ENCODE measurements at regions not wholly inside any gene's neighbourhood (a gene's known extent, or its start where the extent isn't known, plus 50 kb on each side); places are given as distances from the start of the nearest gene placed in this dataset.
"Not testable (repeated sequence)": the region's sequence is repeated elsewhere in the genome, so short reads cannot be mapped to it uniquely, and the experiment has no call there.

DNA sequence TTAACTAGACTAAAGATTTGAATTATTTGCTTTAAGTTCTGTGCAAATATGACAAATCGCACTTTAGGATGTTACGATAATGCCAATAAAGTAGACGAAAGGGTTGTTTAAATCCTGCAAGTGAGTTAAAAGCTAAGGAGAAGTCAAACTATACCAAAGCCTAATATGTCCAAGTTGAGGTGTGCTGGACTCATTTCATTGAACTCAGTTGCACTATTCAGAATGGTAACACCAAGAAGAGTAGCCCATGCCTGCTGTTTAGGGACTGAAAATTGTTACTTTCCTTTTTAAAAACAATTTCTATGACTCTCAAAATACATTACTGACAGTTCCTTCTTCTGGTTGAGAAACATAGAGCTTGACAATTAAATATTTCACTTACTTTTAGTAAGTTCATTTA lies 766.3 kb downstream of the DNAJB9 start:
- no peak for DNase-seq

DNA sequence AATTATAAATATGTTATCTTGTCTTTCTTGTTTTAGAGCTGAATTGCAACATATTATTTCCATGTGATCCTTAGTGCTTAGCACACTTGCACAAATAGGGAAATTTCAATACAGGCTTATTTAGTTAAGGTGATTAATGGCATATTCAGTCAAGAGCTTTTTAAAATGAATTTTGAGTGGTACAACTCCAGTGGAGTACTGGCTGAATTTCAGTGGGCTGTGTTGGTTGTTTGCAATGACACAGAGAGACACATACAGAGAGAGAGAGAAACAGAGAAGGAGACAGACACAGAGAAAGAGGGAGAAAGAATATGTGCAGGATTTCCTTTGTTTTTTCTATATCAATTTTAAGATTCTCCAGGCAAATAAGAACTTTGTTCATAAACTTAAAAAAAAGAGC lies 766.9 kb downstream of the DNAJB9 start:
- DNase-seq: no peak

DNA sequence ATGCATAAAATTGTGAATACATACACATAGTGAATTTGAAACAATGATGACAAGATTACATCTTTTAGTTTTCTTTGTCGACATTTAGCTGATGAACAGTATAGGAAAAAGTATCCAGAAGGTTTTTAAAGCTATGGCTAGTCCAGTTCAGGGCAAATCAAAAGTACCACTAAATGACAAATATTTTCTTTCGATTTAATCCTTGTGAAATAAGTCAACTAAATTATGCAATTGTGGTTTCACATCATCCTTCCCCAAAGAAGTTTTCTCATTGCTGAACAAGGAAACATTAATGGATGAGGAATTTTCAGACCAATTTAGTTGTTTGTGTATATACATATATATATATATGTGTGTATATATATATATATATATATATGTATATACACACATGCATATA lies 774.0 kb downstream of the DNAJB9 start:
- DNase-seq: no peak

DNA sequence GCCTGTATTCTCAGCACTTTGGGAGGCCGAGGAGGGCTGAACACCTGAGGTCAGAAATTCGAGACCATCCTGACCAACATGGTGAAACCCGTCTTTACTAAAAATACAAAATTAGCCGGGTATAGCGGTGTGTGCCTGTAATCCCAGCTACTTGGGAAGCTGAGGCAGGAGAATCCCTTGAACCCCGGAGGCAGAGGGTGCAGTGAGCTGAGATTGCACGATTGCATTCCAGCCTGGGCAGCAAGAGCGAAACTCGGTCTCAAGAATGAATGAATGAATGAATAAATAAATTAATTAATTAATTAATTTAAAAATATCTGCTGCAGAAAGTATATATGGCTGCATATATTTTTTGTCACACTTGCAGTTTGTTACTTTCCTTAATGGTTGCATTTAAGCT lies 781.8 kb downstream of the DNAJB9 start:
- DNase-seq: no peak

DNA sequence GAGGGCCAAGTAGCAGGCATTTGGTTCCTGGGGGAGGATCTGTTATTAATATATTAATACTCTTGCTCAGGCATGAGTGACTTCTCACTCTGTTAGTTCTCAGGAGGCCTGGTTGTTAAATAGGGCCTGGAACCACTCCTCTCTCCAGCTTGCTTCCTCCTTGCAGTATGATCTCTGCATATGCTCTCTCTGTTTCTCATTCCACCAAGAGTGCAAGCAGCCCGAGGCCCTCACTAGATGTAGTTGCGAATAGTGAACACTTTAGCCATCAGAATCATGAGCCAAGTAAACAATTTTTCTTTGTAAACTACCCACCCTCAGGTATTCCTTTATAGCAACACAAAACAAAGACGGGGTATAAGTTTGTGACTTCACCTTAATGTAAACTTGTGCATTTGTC lies 784.3 kb downstream of the DNAJB9 start:
- no peak for DNase-seq

DNA sequence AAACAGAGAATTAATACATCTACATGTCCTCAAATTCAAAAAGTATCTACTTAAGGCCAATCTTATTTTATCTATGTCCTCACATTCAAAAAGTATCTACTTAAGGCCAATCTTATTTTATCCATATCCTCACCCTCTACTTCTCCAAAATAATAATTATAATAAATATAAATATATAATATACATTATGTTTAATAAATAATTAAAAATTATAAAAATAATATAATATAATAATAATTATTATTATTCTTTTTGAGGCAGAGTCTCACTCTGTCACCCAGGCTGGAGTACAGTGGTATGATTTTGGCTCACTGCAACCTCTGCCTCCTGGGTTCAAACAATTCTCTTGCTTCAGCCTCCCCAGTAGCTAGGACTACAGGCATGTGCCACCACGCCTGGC lies 784.9 kb downstream of the DNAJB9 start:
- DNase-seq: no peak

DNA sequence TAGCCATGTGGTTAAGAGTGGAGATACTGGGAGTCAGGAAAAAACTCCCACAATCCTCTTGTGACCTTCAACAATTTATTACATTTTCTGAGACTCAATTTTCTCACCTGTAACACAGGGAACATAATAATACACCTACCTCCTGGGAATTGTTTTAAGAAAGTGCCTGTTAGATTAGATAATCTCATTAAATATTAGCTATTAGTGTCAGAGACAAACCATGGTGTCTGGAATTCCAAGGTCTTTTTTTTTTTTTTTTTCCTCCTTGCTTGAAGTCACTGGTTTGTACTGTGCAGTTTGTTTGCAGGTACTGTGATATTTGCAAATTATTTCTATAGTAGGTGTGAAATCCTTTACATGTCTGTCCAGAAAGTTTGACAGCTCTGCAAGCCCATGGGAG lies 806.1 kb downstream of the DNAJB9 start:
- DNase-seq: no peak

DNA sequence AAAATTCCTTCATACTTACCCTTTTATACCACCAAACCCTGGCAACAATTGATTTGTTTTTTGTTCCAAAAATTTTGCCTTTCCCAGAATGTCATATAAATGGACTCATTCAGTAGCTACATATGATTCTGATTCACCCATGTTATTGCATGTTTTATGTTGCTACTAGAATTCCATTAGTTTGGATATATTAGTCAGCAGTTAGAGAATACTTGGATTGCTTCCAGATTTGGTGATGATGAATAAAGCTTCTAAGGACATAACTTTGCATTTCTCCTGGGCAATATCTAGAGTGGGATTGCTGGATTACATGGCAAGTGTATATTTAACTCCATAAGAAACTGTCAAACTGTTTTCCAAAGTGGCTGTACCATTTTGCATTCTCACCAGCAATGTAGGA lies 806.9 kb downstream of the DNAJB9 start:
- no peak for DNase-seq

DNA sequence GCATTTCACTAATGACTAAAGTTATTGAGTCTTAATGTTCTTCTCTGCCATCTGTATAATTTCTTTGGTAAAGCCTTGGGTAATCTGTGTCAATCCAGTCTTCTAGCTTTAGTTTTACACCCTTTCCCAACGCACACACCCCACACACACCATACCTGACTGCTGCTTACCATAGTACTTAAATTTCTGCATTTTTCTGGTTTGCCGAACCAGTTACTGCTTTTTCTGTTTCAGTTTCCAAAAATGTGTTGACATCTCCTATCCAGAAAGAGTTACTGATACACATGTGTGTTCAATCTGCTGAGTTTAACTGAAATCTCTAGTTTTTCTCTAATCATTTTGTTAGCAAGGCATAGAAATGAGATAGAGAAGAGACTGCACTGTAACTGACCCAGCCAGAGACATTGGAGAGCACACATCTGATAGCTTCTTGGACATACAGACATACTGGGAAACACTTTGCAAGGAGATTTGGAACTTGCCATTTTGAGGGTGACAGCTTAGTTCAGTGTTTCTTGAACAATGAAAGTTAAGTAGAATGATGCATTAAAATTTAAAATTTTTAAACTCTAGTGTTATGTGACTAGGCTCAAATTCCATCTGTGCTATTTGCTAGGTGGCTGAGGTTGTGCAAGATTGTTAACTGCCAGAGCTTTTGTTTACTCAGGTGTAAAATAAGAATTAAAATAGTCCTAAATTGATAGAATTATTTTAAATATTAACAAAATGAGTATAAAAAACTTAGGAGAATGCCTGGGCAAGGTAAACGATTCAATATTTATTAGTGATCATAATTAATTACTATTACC lies 807.6 kb downstream of the DNAJB9 start:
- DNase-seq: no peak

DNA sequence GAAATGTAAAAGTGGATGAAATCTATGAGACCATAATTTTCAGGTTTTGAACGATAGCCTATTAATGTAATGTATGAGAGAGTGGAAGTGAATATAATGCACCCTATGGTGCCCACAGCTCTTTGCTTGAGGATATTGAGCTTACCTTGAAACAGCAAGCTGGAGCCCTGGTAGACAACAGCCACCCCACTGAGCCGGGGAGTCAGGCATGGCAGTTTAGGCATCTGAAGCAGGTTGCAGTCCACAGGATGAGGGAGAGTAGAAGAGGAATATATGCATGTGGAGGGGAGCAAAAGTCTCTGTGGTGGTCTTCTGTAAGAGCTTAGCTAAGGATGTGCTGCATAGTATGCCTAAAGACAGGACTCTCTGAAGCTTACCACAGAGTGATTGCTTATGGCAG lies 817.3 kb downstream of the DNAJB9 start:
- DNase-seq: no peak

DNA sequence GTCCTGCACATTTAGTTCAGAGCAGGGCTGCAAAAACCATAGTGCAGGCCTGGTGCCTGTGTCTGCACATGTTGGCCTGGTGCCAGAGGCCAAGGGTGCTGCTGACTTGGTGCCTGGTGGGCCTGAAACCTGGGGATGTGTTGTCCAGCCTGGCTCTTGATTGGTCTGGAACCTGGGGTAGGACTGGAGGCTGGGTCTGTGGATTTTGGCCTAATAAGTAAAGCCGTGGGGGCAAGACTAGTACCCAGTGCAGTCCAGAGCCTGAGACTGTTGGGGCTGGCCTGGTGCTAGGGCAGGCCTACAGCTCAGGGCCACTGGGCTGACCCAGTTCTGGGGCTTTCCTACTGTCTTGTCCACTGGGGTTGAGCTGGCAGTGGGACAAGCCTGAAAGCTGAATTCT lies 817.9 kb downstream of the DNAJB9 start:
- no peak for DNase-seq

DNA sequence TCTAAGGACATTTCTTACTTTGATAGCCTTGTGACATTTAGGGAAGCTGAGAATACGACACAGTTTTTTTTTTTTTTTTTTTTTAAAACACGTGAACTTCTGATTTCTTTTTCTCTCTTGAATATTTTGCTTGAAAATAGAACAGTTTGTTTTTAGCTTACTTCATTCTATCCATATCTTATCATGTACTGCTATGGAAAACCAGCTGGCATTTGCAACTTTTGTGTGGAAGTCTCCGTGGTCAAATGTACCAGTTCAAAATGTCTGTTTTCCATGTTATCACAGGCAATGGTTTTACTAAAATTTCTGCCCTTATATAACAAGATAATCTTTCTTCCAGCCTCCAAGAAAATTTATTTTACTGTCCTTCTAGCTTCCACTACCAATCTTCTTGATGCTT lies 821.6 kb downstream of the DNAJB9 start:
- DNase-seq: no peak

DNA sequence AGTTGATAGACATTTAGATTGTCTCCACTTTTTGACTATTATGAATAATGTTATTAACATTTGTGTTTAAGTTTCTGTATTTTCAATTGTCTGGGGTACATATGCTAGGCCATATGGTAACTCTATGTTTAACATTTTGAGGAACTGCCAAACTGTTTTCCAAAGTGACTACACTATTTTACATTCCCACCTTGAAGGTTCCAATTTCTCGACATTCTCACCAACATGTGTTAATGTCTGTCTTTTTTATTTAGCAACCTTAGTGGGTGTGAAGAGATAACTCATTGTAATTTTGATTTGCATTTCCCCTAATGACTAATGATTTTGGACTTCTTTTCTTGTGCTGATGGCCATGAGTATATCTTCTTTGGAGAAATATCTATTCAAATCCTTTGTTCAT lies 832.4 kb downstream of the DNAJB9 start:
- DNase-seq: no peak

DNA sequence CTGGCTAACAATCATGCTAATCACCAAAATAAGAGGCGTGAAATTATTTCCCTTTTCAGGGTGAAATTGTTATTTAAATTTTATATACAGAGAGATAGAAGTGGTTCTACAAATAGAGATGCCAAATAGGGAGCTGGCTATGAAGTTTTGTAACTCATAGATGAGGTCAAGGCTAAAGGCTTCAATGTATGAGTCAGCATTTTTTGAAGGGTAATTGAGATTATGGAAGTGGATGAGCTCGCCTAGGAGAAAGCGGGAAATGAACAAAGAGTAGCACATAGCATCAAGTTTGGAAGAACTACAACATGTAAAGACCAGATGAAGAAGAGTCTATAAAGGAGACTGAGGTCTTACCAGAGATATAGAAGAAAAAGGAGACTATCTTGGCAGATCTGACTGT lies 838.1 kb downstream of the DNAJB9 start:
- no peak for DNase-seq

DNA sequence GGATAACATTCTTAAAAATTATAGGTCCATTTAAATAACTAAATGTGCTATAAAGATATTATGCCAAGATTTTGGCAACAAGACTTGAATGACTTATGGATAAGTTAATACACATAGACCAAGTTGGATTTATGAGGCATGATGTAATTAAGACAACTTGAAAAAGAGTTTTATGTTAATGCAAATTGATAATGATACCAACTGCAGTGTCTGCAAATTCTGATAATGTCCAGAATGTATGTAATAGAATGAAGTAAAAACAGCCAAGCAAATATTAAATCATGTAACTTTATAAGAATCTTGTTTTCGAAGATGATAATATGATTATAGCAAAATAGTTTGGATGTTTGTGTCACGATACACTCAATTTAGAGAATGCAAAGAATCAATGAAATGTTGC lies 868.3 kb downstream of the DNAJB9 start:
- no peak for DNase-seq

DNA sequence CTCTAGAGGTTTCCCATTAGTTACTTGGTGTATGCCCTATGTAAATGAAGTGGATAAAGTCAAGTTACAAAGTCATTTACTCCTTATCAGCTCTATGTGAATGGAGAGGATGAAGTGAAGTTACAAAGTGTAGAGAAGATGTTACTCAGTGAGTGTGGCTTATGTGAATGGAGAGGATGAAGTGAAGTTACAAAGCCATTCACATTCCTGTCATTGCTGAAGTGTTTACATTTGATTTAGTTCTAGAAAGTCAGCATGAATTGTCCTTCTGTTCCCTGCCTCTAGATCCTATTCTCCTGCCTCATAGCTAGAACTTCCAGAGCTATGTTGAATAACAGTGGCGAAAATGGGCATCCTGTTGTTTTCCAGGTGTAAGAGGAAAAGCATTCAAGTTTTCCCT lies 880.1 kb downstream of the DNAJB9 start:
- no peak for DNase-seq

DNA sequence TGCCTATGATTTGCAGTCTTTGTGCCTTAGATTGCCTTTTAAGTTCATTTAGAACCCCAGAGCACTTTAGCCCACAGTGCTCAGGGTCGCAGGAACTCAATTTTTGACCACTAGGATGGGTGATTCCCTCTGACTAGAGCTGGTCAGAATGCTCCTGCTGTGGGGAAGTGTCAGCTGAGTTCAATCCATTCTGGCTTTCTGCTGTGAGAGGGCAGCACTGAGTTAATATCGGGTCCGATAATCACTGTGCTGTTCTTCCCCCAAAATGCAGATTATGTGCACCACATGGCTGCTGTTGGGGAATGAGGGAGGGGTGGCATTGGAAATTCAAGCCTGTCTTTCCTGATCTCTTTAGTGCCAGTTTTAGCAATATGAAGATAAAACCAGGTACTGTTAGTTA lies 886.4 kb downstream of the DNAJB9 start:
- DNase-seq: no peak

DNA sequence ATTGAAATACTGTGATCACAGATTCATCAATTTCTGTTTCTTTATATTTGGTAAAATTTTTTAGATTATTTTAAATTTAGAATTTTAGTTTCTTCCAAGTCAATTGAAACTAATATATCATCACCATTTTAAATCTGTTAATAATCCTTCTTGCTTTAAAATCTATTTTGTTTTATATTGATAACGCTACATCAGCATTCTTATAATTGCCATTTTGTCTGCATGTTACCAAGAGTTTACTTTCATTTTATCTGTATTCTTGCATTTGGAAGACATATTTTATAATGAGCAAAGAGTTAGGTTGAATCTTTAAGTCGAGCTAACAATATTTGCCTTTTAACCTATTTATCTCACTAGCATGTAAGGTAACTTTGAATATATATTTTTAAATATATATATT lies 890.6 kb downstream of the DNAJB9 start:
- no peak for DNase-seq

DNA sequence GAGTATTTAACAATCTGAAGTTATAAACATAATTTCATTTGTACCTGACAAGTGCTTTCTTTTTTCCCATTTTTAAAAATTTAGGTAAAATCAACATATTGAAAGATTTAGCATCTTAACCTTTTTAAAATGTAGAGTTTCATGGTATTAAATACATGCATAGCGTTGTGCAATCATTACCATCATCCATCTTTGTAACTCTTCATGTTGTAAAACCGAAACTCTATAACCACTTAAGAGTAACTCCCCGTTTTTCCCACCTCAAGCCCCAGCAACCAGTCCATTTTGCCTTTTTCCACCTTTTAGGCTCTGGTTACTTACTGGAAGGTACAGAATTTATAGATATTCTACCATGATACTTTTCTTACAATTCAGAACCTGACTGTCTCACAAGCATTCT lies 892.5 kb downstream of the DNAJB9 start:
- DNase-seq: no peak

DNA sequence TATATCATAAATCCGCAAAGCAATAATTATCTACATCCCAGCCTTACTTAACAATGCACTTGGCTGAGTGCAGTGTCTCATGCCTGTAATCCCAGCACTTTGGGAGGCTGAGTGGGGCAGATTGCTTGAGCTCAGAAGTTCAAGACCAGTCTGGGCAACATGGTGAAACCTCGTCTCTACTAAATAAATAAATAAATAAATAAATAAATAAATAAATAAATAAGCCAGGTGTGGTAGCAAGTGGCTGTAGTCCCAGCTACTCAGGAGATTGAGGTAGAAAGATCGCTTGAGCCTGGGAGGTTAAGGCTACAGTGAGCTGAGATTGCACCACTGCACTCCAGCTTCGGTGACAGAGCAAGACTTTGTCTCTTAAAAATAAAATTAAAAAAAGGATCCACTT lies 898.1 kb downstream of the DNAJB9 start:
- DNase-seq: not testable (repeated sequence)

DNA sequence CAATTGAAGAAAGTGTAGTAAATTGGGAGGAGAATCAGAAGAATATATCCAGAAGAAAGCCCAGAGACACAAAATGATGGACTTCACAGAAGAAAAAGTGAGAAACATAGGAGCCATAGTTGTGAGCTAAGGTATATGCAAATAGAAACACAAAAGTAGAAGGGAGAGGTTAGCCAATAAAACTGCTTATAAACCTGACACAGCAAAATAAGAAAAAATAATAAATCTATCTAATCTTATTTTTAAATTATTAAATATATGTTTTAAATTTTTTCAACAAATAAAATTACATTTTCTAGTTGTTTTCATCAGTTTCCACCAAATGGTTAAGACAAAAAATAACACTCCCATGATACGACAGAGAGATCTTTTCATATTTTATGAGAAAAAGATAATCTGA lies 903.5 kb downstream of the DNAJB9 start:
- DNase-seq: no peak

DNA sequence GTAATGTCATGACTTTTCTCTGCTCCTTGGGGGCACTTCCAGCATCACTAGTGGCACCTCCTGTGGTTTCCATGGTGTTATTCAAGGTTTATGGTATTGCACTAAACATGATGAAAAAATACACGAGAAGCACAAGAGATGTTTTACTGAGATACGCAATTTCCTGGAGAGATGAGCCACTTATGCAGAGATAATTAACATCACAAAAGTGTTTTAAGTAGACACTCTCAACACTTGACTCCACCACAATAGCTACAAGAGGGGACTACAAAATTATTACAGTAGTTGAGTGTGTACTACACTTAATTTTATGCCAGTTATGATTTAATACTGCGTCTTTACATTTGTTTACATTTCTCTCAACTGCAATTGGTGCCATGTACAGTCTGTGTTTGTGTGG lies 906.7 kb downstream of the DNAJB9 start:
- peak; percentile 90 for DNase-seq

DNA sequence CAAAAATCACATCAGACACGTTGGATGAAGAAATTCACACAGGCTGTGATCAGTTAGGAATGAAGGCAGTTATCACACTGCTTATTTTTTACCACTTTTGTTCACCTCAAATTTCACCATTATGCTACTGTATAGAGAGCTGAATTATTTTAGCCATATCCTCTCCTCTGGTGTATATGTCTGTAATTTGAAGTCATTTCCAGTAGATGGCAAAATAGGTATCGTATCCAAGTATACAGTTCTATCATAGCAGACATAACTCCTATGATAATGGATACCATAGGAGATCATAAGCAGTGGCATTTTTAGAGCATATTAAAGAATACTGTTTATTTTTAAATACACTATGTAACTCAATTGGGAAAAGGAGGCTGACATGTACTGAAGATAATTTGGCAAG lies 909.7 kb downstream of the DNAJB9 start:
- no peak for DNase-seq

DNA sequence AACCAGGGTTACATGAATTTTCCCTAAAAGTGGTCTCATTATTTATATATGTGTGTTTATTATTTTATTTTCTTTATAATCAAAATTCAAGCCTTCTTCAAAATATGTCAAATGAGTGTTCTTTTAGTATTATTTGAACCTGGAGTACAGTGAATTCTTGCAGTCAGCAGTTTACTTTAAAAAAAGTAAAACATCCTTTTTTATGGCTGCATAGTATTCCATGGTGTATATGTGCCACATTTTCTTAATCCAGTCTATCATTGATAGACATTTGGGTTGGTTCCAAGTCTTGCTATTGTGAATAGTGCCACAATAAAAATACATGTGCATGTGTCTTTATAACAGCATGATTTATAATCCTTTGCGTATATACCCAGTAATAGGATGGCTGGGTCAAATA lies 920.9 kb downstream of the DNAJB9 start:
- DNase-seq: not testable (repeated sequence)

DNA sequence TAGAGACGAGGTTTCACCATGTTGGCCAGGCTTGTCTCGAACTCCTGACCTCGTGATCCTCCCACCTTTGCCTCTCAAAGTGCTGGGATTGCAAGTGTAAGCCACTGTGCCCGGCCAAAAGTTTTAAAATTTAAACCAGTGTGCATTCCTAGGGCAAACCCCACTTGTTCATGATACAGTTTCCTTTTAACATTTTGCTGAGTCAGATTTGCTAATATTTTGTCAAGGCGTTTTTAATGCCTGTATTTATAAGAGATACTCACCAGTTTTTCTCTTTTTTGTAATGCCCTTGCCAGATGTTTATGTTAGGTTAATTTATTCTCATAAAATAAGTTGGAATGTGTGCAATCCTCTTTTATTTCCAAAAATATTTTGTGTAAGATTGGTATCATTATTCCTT lies 927.4 kb downstream of the DNAJB9 start:
- no peak for DNase-seq

DNA sequence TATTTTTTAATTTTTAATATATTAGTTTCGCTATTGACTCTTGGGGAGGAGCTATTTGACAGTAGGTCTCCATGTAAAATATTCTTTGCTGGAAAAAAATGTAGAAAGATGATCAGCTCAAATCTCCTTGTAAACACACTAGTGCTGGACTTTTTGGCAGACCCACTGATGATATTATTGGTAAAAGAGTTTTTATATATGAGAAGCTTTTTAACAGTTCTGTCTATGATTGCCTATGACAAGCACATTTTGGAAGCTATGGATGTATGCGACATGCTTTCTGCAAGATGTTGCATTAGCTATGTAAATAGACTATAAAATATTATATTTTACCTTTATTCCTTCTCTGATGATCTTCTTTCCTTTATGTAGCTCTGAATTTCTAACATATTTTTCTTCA lies 928.5 kb downstream of the DNAJB9 start:
- DNase-seq: no peak
